OCI-LY1 (cell line): ENCODE measurements at regions not wholly inside any gene's neighbourhood (a gene's known extent, or its start where the extent isn't known, plus 50 kb on each side); places are given as distances from the start of the nearest gene placed in this dataset.
"Not testable (repeated sequence)": the region's sequence is repeated elsewhere in the genome, so short reads cannot be mapped to it uniquely, and the experiment has no call there.

Source experiments
- H2AFZ ChIP-seq: fragments of 200-600 bp; sonication (generic), shearing (Covaris generic); 2 replicates; pipeline ENCODE4 v1.6.0; 2014; ENCODE audit warnings: antibody characterized with exemption, mild to moderate bottlenecking, low read length
- H3F3A ChIP-seq: fragments of 200-600 bp; sonication (generic), shearing (Covaris generic); 2 replicates; pipeline ENCODE4 v1.6.0; 2014; ENCODE audit warnings: mild to moderate bottlenecking, antibody characterized with exemption, low read length, moderate library complexity; ENCODE audit not compliant: insufficient read depth
- H3K27ac ChIP-seq: fragments of 200-600 bp; sonication (generic); 2 replicates; pipeline ENCODE4 v1.5.1; 2014; ENCODE audit warnings: low read length, mixed run types, mild to moderate bottlenecking, low read depth; ENCODE audit not compliant: poor library complexity, severe bottlenecking
- H3K27me3 ChIP-seq: fragments of 200-600 bp; sonication (generic); 2 replicates; pipeline ENCODE4 v1.6.0; 2014; ENCODE audit warnings: antibody characterized with exemption, mild to moderate bottlenecking, low read length, moderate library complexity; ENCODE audit not compliant: insufficient read depth
- H3K36me3 ChIP-seq: fragments of 200-600 bp; sonication (generic); 2 replicates; pipeline ENCODE4 v1.6.1; 2014; ENCODE audit warnings: mild to moderate bottlenecking, antibody characterized with exemption, low read length, moderate library complexity, mixed read lengths; ENCODE audit not compliant: insufficient read depth
- H3K4me1 ChIP-seq: fragments of 200-600 bp; sonication (generic); 2 replicates; pipeline ENCODE4 v1.5.1; 2014; ENCODE audit warnings: mild to moderate bottlenecking, low read length, moderate library complexity; ENCODE audit not compliant: insufficient read depth, severe bottlenecking
- H3K4me2 ChIP-seq: fragments of 200-600 bp; sonication (generic), shearing (Covaris generic); 2 replicates; pipeline ENCODE4 v1.6.1; 2014; ENCODE audit warnings: low read length
- H3K4me3 ChIP-seq: fragments of 200-600 bp; sonication (generic); 2 replicates; pipeline ENCODE4 v1.5.1; 2014; ENCODE audit warnings: low read length, low read depth, mild to moderate bottlenecking, mixed read lengths; ENCODE audit not compliant: poor library complexity, severe bottlenecking
- H3K79me2 ChIP-seq: fragments of 200-600 bp; shearing (Covaris generic); 2 replicates; pipeline ENCODE4 v1.6.1; 2016; ENCODE audit warnings: mixed run types, low read length, mixed read lengths; ENCODE audit not compliant: insufficient read depth
- H3K9ac ChIP-seq: fragments of 200-600 bp; sonication (generic), shearing (Covaris generic); 2 replicates; pipeline ENCODE4 v1.6.1; 2014; ENCODE audit warnings: mild to moderate bottlenecking, low read length, mixed read lengths
- H3K9me2 ChIP-seq: fragments of 200-600 bp; sonication (generic), shearing (Covaris generic); 2 replicates; pipeline ENCODE4 v1.6.1; 2014; ENCODE audit warnings: low read depth, mild to moderate bottlenecking, low read length, mixed read lengths
- H3K9me3 ChIP-seq: fragments of 200-600 bp; shearing (Covaris generic); 2 replicates; pipeline ENCODE4 v1.6.1; 2014; ENCODE audit warnings: low read length, mixed read lengths
- H4K20me1 ChIP-seq: fragments of 200-600 bp; sonication (generic), shearing (Covaris generic); 2 replicates; pipeline ENCODE4 v1.6.0; 2016; ENCODE audit warnings: mild to moderate bottlenecking, low read length; ENCODE audit not compliant: insufficient read depth
- EZH2 ChIP-seq: fragments of 200-600 bp; sonication (generic), shearing (Covaris generic); IDR thresholded peaks from 2 replicates; pipeline ENCODE4 v1.8.0; 2017; ENCODE audit warnings: borderline replicate concordance, mixed run types, mild to moderate bottlenecking, antibody characterized with exemption, low read length, moderate library complexity, mixed read lengths
- TF ChIP-seq, protein P1 (sequence below): fragments of 200-600 bp; sonication (generic), shearing (Covaris generic); IDR thresholded peaks from 2 replicates; pipeline ENCODE4 v1.5.1; 2017; ENCODE audit warnings: mild to moderate bottlenecking, antibody characterized with exemption, low read length, moderate library complexity, mixed read lengths

DNA sequence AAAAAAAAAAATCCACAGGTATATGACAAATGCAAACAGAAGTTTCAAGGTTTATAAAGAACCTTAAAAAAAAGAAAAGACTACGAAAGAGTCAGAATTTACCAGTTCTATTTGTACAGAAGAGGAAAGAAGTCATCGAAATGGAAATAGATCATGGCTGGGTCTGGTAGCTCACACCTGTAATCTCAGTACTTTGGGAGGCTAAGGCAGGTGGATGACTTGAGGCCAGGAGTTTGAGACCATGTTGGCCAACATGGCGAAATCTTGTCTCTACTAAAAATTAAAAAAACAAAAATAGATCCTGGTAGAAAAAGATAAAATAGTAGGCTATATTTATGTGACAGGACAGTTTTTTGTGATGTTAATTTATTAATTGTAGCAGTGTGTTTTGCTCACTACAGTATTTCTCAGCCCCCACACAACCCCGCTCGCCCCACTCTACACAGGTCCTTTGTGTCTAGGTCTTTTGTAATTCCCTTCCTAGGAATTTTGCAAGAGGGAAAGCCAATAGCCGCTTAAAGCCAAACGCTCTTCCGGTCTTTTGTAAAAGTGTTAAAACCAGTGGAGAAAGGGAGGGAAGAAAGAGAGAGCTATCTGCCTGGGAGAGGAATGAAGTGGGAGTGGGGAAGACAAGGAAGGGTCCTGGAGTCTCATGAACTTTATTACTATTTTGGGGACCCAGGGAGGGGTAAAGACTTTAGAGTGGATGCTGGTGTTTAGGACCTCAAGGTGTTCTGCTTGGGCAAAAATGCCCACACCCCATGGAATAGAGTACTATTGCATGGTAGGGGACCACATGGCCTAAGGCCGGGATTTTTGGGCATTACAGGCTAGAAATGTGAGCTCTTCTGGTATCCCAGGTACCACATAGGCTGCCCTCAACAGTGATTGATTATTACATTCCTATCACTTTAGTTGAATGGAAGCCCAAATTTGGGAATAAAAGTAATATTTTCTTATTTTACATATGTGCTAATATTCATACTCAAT, 59.4 kb upstream of the XPO1 start:
- Histone ChIP-seq H4K20me1 (no peaks in the 10 kb centered on the region), H3K4me2 (no peak overlapping the region), H3K9me2 (no peaks in the 10 kb centered on the region), H3K9me3 (no peaks in the 10 kb centered on the region), H3K79me2 (no peaks in the 10 kb centered on the region), H3K36me3 (no peaks in the 10 kb centered on the region), H3F3A (no peaks in the 10 kb centered on the region), H3K9ac (no peak overlapping the region), H2AFZ (no peak overlapping the region), H3K27me3 (no peaks in the 10 kb centered on the region), H3K27ac (no peak overlapping the region), H3K4me1 (no peaks in the 10 kb centered on the region), H3K4me3 (no peak overlapping the region)
- no peak for TF ChIP-seq EZH2
- TF ChIP-seq, protein P1, sequence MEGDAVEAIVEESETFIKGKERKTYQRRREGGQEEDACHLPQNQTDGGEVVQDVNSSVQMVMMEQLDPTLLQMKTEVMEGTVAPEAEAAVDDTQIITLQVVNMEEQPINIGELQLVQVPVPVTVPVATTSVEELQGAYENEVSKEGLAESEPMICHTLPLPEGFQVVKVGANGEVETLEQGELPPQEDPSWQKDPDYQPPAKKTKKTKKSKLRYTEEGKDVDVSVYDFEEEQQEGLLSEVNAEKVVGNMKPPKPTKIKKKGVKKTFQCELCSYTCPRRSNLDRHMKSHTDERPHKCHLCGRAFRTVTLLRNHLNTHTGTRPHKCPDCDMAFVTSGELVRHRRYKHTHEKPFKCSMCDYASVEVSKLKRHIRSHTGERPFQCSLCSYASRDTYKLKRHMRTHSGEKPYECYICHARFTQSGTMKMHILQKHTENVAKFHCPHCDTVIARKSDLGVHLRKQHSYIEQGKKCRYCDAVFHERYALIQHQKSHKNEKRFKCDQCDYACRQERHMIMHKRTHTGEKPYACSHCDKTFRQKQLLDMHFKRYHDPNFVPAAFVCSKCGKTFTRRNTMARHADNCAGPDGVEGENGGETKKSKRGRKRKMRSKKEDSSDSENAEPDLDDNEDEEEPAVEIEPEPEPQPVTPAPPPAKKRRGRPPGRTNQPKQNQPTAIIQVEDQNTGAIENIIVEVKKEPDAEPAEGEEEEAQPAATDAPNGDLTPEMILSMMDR: no peak

DNA sequence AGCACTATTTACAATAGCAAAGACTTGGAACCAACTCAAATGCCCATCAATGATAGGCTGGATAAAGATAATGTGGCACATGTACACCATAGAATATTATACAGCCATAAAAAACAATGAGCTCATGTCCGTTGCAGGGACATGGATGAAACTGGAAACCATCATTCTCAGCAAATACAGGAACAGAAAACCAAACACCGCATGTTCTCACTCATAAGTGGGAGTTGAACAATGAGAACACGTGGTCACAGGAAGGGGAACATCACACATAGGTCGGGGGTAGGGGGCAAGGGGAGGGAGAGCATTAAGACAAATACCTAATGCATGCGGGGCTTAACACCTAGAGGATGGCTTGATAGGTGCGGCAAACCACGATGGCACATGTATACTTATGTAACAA, 56.0 kb upstream of the XPO1 start:
- not testable (repeated sequence) for H2AFZ ChIP-seq, H3K4me2 ChIP-seq, H3F3A ChIP-seq, H4K20me1 ChIP-seq, H3K27me3 ChIP-seq, H3K27ac ChIP-seq, H3K79me2 ChIP-seq, H3K9ac ChIP-seq, H3K4me1 ChIP-seq, H3K4me3 ChIP-seq, H3K9me3 ChIP-seq, H3K9me2 ChIP-seq, H3K36me3 ChIP-seq

DNA sequence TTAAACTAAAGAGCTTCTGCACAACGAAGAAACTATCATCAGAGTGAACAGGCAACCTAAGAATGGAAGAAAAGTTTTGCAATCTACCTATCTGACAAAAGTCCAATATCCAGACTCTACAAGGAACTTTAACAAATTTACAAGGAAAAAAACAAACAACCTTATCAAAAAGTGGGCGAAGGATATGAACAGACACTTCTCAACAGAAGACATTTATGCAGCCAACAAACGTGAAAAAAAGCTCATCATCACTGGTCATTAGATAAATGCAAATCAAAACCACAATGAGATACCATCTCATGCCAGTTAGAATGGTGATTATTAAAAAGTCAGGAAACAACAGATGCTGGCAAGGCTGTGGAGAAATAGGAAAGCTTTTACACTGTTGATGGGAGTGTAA, 55.5 kb upstream of the XPO1 start:
- H3K4me3 ChIP-seq, H3F3A ChIP-seq, H2AFZ ChIP-seq, H3K9me3 ChIP-seq, H3K4me2 ChIP-seq, H3K36me3 ChIP-seq, H3K27ac ChIP-seq, H3K9ac ChIP-seq, H3K79me2 ChIP-seq, H3K27me3 ChIP-seq, H3K4me1 ChIP-seq, H3K9me2 ChIP-seq, H4K20me1 ChIP-seq: not testable (repeated sequence)

DNA sequence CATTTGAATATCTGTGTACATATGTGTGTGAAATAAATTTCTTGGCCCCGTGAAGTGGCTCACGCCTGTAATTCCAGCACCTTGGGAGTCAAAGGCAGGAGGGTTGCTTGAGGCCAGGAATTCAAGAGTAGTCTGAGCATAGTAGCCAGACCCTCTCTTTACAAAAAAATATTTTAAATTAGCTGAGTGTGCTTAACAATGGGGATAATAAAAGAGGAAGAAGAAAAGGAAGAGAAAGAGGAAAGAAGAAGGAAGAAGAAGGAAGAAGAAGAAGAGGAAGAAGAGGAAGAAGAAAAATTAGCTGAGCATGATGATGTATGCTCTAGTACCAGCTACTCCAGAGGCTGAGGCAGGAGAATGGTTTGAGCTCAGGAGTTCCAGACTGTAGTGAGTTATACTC, 52.1 kb upstream of the XPO1 start:
- no peaks in the 10 kb centered on the region for H4K20me1 ChIP-seq
- H3K4me1 ChIP-seq: no peaks in the 10 kb centered on the region
- H3K79me2 ChIP-seq: no peaks in the 10 kb centered on the region
- H3F3A ChIP-seq: no peaks in the 10 kb centered on the region
- no peak overlapping the region for H3K4me3 ChIP-seq
- H3K27me3 ChIP-seq: no peaks in the 10 kb centered on the region
- H2AFZ ChIP-seq: no peak overlapping the region
- no peak overlapping the region for H3K27ac ChIP-seq
- no peak overlapping the region for H3K9ac ChIP-seq
- H3K9me3 ChIP-seq: no peaks in the 10 kb centered on the region
- no peaks in the 10 kb centered on the region for H3K36me3 ChIP-seq
- TF ChIP-seq, protein P1: no peak
- TF ChIP-seq EZH2: no peak
- no peak overlapping the region for H3K4me2 ChIP-seq
- no peaks in the 10 kb centered on the region for H3K9me2 ChIP-seq
